Left ventricle myocardium inferior (tissue), 1 donor: ENCODE measurements at regions not wholly inside any gene's neighbourhood (a gene's known extent, or its start where the extent isn't known, plus 50 kb on each side); places are given as distances from the start of the nearest gene placed in this dataset.
A peak's percentile ranks its signal among the peaks of the same experiment; 100 is the strongest.

Experiments used
- DNase-seq: peaks from one replicate; pipeline ENCODE4 v3.0.0-alpha.2; 2020
- H3K27ac ChIP-seq: fragments of 200-600 bp; replicated peaks from 2 replicates; pipeline ENCODE4 v1.8.0; 2021
- H3K27me3 ChIP-seq: fragments of 200-600 bp; 2 replicates; pipeline ENCODE4 v1.8.0; 2021; ENCODE audit warnings: low read depth
- H3K36me3 ChIP-seq: fragments of 200-600 bp; 2 replicates; pipeline ENCODE4 v1.8.0; 2021
- H3K4me1 ChIP-seq: fragments of 200-600 bp; 2 replicates; pipeline ENCODE4 v1.8.0; 2021
- H3K4me3 ChIP-seq: fragments of 200-600 bp; 2 replicates; pipeline ENCODE4 v1.8.0; 2021; ENCODE audit warnings: mild to moderate bottlenecking, moderate library complexity
- H3K9me3 ChIP-seq: fragments of 200-600 bp; replicated peaks from 2 replicates; pipeline ENCODE4 v1.8.0; 2021
- intact Hi-C: fragments of 100-400 bp; cut with micrococcal nuclease; formaldehyde crosslinking; loops from one replicate; pipeline ENCODE4 v1.11.0; 2022
- TF ChIP-seq, protein P1 (sequence below): fragments of 200-600 bp; IDR thresholded peaks from 2 replicates; pipeline ENCODE4 v1.8.0; 2021; ENCODE audit warnings: antibody characterized with exemption, mild to moderate bottlenecking, borderline replicate concordance
- donor health status: DM: no; HTN: yes; CAD: no; lungs with severe emphysema.

DNA sequence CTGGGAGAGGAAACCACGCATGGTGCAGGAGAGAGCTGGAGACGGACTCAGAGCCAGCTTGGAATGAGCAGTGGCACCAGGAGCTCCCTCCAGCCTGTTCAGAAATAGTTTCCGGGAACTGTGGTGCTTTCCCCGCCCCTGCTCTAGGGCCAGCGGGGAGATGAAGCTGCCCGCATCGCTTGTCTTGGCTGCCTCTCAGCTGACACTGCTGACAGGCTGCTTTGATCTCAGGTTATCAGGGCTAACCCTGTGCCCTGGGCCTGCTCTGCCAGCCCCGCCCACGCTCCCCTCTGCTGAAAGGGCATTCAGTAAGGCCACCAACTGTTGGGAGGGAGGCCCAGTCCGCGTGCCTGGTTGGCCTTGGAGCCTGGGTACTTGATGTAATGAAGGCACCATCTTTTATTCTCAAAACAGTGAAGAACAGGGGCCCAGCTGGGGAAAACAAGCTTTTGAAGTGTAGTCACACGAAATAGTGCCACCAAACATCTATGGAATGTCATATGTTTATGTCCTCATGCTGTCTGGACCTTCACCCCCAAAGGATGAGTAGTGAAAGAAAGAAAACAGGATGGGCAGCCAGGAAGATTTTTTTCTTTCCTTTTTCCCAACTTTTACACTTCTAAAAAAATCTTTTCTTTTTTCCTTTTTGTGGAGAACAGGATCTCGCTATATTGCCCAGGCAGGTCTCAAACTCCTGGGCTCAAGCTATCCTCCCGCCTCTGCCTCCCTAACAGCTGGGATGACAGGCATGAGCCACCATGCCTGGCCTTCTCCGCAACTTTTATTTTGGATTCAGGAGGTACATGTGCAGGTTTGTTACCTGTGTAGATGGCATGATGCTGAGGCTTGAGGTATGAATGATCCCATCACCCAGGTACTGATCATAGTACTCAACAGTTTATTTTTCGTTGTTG lies 115.9 kb upstream of the TBX3 start:
- peak; percentile 83 for DNase-seq
- TF ChIP-seq, protein P1, sequence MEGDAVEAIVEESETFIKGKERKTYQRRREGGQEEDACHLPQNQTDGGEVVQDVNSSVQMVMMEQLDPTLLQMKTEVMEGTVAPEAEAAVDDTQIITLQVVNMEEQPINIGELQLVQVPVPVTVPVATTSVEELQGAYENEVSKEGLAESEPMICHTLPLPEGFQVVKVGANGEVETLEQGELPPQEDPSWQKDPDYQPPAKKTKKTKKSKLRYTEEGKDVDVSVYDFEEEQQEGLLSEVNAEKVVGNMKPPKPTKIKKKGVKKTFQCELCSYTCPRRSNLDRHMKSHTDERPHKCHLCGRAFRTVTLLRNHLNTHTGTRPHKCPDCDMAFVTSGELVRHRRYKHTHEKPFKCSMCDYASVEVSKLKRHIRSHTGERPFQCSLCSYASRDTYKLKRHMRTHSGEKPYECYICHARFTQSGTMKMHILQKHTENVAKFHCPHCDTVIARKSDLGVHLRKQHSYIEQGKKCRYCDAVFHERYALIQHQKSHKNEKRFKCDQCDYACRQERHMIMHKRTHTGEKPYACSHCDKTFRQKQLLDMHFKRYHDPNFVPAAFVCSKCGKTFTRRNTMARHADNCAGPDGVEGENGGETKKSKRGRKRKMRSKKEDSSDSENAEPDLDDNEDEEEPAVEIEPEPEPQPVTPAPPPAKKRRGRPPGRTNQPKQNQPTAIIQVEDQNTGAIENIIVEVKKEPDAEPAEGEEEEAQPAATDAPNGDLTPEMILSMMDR = no peak
- intact Hi-C loops = no loop called here
- Histone ChIP-seq H3K4me3 (no peak overlapping the region), H3K4me1 (peaks cover 6% of the 10 kb centered on the region), H3K36me3 (no peaks in the 10 kb centered on the region), H3K9me3 (peaks cover 12% of the 10 kb centered on the region), H3K27ac (peak overlapping the region; percentile 50), H3K27me3 (no peaks in the 10 kb centered on the region)

DNA sequence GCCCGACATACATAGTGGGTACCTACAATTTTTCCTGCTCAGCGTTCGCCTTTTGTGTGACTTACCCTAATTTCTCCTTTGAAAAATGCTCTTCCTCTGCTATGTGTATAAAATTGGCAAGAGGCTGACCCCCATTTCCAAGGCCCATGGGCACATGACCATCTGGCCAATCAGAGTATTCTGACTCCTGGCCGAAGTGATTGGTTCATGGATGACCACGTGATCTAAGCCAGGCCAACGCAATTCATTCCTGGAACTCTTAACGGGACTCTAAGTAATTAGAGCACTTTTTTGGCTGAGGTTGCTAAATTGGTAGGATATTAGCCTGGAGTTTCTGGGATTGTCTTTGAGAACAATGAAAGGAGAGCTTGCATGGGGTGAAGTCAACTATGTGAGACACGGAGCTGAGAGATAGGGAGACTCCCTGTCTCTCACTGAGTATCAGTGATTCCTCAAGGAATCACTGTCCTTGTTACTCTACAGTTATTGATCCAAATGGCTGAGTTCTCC lies 110.1 kb upstream of the TBX3 start:
- H3K36me3 ChIP-seq = no peaks in the 10 kb centered on the region
- H3K4me1 ChIP-seq = no peaks in the 10 kb centered on the region
- no peaks in the 10 kb centered on the region for H3K27me3 ChIP-seq
- no peak overlapping the region for H3K27ac ChIP-seq
- DNase-seq = no peak
- no peaks in the 10 kb centered on the region for H3K9me3 ChIP-seq
- no peak overlapping the region for H3K4me3 ChIP-seq
- intact Hi-C loops = no loop called here
- TF ChIP-seq, protein P1 = no peak

DNA sequence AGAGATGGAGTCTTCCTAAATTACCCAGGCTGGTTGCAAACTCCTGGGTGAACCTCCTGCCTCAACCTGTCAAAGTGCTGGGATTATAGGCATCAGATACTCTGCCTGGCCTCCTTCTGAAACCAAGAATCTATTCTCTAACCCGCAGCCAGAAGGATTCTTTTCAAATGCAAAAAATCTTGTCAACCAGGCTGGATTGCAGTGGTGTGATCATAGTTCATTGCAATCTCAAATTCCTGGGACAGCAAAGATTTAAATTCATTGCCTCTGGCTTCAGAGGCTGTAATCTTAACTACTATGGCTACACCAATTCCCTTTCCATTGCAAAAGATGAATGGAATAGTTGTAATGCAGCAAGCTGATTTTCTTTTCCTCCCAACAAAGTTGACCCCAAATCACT lies 106.3 kb upstream of the TBX3 start:
- no peak overlapping the region for H3K27ac ChIP-seq
- DNase-seq = no peak
- no peaks in the 10 kb centered on the region for H3K4me1 ChIP-seq
- TF ChIP-seq, protein P1 = no peak
- intact Hi-C loops = no loop called here
- no peaks in the 10 kb centered on the region for H3K9me3 ChIP-seq
- no peaks in the 10 kb centered on the region for H3K36me3 ChIP-seq
- H3K4me3 ChIP-seq = no peak overlapping the region
- no peaks in the 10 kb centered on the region for H3K27me3 ChIP-seq

DNA sequence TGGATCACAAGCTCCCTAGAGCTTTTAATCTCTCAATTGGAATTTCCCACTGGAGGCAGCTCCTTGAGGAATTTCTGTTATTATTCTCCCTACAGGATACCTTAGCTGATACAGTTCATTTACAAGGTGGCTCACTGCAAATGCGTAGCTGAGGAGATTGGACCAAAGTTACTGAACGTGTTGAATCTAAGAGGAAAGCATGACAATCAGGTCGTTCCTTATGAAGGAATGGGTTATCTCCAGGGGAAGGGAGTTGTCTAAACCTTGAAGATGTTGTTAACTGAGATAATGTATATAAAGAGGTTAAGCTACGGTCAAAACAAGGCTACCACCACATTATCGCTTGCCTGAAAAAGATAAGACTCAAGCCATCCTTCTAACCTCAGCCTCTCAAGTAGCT lies 105.8 kb upstream of the TBX3 start:
- intact Hi-C loops = no loop called here
- no peaks in the 10 kb centered on the region for H3K36me3 ChIP-seq
- TF ChIP-seq, protein P1 = no peak
- H3K9me3 ChIP-seq = no peaks in the 10 kb centered on the region
- no peak overlapping the region for H3K27ac ChIP-seq
- H3K4me1 ChIP-seq = no peaks in the 10 kb centered on the region
- no peaks in the 10 kb centered on the region for H3K27me3 ChIP-seq
- DNase-seq = no peak
- no peak overlapping the region for H3K4me3 ChIP-seq

DNA sequence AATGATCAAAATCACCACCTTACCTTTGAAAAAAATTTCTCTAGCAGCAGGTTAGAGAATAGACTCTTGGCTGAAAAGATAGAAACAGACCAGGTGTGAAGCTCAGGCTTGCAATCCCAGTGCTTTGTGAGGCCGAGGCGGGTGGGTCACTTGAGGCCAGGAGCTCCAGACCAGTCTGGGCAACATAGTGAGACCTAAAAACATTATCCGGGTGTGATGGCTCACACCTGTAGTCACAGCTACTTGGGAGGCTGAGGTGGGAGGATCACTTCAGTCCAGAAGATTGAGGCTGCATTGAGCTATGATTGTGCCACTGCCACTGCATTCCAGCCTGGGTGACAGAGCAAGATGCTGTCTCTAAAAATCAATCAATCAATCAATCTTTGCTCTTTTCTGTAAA lies 105.3 kb upstream of the TBX3 start:
- intact Hi-C loops = no loop called here
- no peak for DNase-seq

More for the DNA sequence above, 105.3 kb upstream of the TBX3 start:
- no peak overlapping the region for H3K4me3 ChIP-seq
- no peak overlapping the region for H3K27ac ChIP-seq
- H3K36me3 ChIP-seq = no peaks in the 10 kb centered on the region
- no peaks in the 10 kb centered on the region for H3K27me3 ChIP-seq
- no peaks in the 10 kb centered on the region for H3K4me1 ChIP-seq
- no peaks in the 10 kb centered on the region for H3K9me3 ChIP-seq
- TF ChIP-seq, protein P1 = no peak
